Central memory CD8-positive, alpha-beta T cell (primary cell): ENCODE measurements at regions not wholly inside any gene's neighbourhood (a gene's known extent, or its start where the extent isn't known, plus 50 kb on each side); places are given as distances from the start of the nearest gene placed in this dataset.

Experiments
- ATAC-seq: fragments of 150-1000 bp; cut with Tn5 transposase; replicated peaks from 2 replicates; pipeline ENCODE4 v1.10.0; 2022; ENCODE audit warnings: mild to moderate bottlenecking, moderate FRiP score, moderate number of reproducible peaks; ENCODE audit not compliant: poor library complexity, severe bottlenecking; ENCODE audit errors: extremely low read depth
- DNase-seq, 2 donors: peaks; one replicate each; pipeline ENCODE4 v3.0.0; 2021; ENCODE audit warnings: low spot score in 2 of 2
- H3K27ac Mint-ChIP-seq: one replicate; pipeline ENCODE4 v1.8.0; 2022; ENCODE audit warnings: low read depth, mild to moderate bottlenecking, moderate library complexity, mixed read lengths
- H3K27me3 Mint-ChIP-seq: one replicate; pipeline ENCODE4 v1.8.0; 2022; ENCODE audit warnings: mixed read lengths
- H3K36me3 Mint-ChIP-seq: one replicate; pipeline ENCODE4 v1.8.0; 2022; ENCODE audit warnings: mild to moderate bottlenecking, moderate library complexity, mixed read lengths; ENCODE audit not compliant: insufficient read depth
- H3K4me1 Mint-ChIP-seq: one replicate; pipeline ENCODE4 v1.8.0; 2022; ENCODE audit warnings: mixed read lengths
- H3K4me3 Mint-ChIP-seq: one replicate; pipeline ENCODE4 v1.8.0; 2022; ENCODE audit warnings: mild to moderate bottlenecking, moderate library complexity, mixed read lengths
- H3K9me3 Mint-ChIP-seq: one replicate; pipeline ENCODE4 v1.8.0; 2022; ENCODE audit warnings: mixed read lengths

DNA sequence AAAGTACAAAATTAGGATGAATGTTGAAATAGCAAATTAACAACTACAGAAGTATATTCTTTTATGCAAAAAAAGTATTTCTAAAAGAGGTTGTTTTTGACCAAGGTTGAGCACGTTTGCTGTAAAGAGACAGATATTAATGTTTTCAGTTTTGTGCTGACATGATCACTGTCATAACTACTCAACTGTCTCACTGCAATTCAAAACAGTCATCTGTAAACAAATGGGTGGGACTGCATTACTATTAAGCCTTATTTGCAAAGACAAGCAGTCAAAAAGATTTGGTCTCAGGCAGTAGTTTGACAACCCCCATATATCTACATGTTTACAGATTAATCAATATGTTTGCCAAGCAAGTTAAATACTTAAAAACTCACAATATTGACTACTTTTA is 109.1 kb upstream of the ZNF385D start:
- no peaks in the 10 kb centered on the region for H3K36me3 Mint-ChIP-seq
- ATAC-seq = no peak
- no peaks in the 10 kb centered on the region for H3K4me1 Mint-ChIP-seq
- H3K27me3 Mint-ChIP-seq = no peaks in the 10 kb centered on the region
- peaks cover 27% of the 10 kb centered on the region for H3K9me3 Mint-ChIP-seq
- DNase-seq = no peak
- no peak overlapping the region for H3K4me3 Mint-ChIP-seq
- H3K27ac Mint-ChIP-seq = no peak overlapping the region

DNA sequence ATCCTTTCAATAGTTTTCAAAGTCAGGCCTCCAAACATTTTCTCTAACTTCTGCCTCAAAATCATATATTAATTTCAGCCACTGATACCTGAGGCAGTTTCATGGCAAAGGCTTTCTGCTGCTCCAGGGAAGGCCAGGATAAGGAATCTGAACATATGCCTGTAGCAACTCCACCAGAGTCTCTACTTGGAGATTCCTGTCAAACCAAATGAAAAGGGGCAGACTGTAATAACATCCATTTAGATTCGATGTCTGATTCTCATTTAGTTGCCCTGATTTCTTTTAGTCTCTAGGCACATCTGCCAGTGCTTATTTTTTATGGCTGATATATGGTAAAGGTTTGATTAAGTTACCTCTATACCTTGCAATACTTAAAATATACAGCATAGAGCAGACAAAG is 109.6 kb upstream of the ZNF385D start:
- Mint-ChIP-seq H3K36me3 (no peaks in the 10 kb centered on the region), H3K27me3 (no peaks in the 10 kb centered on the region), H3K9me3 (peaks cover 22% of the 10 kb centered on the region), H3K4me3 (no peak overlapping the region), H3K4me1 (no peaks in the 10 kb centered on the region), H3K27ac (no peak overlapping the region)
- DNase-seq (no peak), ATAC-seq (no peak)

DNA sequence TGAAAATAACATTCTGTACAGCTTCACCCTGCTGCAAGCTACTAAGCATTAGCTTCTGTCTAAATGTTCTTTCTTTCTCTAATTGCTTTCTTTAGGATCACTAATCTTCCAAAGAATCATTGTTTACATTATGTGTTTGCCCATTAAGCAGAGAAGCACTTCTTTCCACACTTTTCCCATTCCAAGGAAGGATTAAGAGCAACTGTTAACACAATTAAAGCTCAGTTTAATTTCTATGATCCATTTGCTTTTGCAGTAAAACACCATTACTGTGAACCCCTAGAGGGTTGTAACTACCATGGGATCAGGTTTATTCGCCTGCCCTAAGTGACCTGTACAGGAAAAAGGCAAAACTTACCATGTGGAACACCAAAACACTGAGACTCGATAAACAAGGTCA is 125.8 kb upstream of the ZNF385D start:
- H3K27ac Mint-ChIP-seq = no peak overlapping the region
- ATAC-seq (no peak), DNase-seq (no peak)
- H3K9me3 Mint-ChIP-seq = peaks cover 10% of the 10 kb centered on the region
- H3K36me3 Mint-ChIP-seq = no peaks in the 10 kb centered on the region
- H3K4me3 Mint-ChIP-seq = no peak overlapping the region
- H3K27me3 Mint-ChIP-seq = no peaks in the 10 kb centered on the region
- no peaks in the 10 kb centered on the region for H3K4me1 Mint-ChIP-seq

DNA sequence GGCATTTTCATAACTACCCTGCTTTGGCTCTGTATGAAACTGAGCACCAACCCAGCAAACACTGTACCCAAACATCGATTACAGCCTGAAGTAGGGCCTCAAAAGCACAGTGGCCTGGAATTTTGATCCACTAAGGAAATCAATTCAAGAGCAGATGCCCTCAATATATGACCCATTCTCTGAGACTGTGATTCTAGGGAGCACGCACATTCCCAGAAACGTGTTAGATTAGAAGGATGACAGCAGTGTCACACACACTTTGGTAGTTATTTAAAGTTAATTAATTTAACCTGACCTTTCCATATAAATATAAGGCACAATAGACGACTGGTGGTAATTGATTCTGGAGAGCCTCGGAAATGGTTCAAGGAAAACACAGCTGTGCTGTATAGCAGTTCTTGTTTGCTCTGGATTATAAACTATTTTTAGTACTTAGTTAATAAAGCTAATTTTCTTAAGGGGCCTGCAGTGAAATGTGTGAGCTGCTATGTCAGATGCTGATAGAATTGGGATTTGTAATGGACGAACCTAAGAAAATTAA is 126.3 kb upstream of the ZNF385D start:
- DNase-seq (no peak), ATAC-seq (no peak)
- Mint-ChIP-seq H3K27me3 (no peaks in the 10 kb centered on the region), H3K36me3 (no peaks in the 10 kb centered on the region), H3K4me1 (no peaks in the 10 kb centered on the region), H3K27ac (no peak overlapping the region), H3K4me3 (no peak overlapping the region), H3K9me3 (peaks cover 10% of the 10 kb centered on the region)

DNA sequence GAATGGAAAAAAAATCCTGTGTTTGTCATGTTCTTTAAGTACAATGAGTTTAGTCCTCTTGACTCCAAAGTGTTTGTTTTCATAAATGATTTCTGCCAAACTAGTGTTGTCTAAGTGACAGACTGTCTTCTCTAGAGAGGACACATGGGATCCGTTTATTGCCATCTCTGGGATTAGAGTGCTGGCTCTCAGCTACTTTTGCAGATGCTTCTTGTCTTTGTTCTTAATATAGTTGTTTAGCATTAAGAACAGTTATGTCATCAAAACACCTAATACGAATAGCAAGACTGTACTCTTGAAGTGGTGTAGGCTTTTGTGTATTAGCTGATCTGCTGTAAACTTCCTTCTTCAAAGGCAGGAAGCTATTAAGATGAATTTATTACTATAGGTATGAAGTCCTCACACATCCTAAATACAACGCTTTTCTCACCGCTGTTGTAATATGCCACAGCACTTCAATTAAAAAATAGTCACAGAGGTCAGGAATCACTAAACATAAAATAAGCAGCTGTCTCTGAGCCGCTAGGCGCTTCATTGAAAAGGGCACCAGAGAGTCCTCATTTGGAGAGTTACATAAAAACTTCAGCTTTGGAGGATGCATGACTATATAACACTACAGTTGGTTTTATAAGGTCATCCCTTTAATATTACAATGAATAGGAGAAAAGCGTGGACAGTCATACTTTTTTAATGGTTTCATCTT is 128.3 kb upstream of the ZNF385D start:
- Mint-ChIP-seq H3K9me3 (peaks cover 7% of the 10 kb centered on the region), H3K4me3 (no peak overlapping the region), H3K4me1 (no peaks in the 10 kb centered on the region), H3K27me3 (no peaks in the 10 kb centered on the region), H3K36me3 (no peaks in the 10 kb centered on the region), H3K27ac (no peak overlapping the region)
- DNase-seq = no peak
- ATAC-seq = no peak

DNA sequence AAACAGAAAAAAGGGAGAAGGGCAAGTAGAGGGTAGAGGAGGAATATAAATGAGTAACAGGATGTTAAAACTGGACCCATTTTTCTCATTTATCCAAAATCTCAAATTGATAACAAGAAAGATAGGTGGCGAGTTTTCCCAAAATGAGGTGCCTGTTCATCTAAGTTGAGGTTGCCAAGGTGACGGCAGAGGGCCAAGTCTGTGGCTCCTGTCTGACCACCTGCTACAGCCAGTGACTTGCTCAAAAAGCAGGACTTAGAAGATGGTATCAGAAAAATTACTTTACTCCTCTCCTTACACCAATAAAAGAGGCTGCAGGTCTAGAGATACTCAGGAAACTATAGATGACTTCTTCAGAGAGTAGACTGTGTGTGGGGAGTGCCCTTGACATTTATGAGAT is 137.6 kb upstream of the ZNF385D start:
- H3K27ac Mint-ChIP-seq = no peak overlapping the region

DNA sequence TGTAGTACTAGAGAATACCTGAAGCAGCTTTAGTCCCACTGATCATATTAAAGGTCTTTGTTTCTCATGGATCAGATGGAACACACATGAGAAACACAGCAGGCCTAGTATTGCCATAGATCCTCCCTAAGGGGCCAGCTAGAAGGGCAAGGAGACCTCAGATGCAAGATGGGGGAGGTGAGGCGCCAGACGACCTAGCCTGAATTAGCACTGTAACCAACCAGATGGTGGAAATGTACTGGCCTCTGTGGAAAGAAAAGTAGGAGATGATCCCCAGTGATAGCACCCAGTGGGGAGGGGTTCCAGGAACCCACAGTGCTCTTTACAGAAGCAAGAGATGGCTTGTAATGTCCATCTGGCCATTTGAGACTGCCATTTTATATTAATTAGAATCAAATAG is 138.2 kb upstream of the ZNF385D start:
- peaks cover 2% of the 10 kb centered on the region for H3K36me3 Mint-ChIP-seq

More for the DNA sequence above, 137.6 kb upstream of the ZNF385D start:
- no peak for DNase-seq
- no peak for ATAC-seq
- H3K4me3 Mint-ChIP-seq = no peak overlapping the region
- H3K4me1 Mint-ChIP-seq = no peaks in the 10 kb centered on the region
- H3K27me3 Mint-ChIP-seq = no peaks in the 10 kb centered on the region
- peaks cover 29% of the 10 kb centered on the region for H3K9me3 Mint-ChIP-seq
- H3K36me3 Mint-ChIP-seq = peaks cover 2% of the 10 kb centered on the region

DNA sequence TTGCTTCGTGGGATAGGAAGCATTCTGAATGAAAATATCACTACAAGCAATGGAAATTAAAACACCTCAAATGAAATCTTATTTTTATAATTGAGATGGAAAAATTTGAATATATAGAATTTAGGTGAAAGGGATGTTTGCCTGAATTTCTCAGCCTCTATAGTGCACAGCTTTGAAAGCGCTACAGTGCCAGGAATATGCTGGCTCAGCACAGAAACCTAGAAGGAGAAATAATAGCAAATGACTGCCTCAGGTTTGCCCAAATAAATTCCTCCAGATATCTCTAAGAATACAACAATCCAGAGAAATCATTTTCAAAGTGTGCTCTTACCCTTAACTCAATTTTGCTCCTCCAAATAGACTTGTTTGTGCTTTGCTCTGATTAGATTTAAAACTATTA is 141.1 kb upstream of the ZNF385D start:
- H3K27me3 Mint-ChIP-seq = no peaks in the 10 kb centered on the region
- no peak overlapping the region for H3K4me3 Mint-ChIP-seq
- ATAC-seq (no peak), DNase-seq (no peak)
- no peak overlapping the region for H3K27ac Mint-ChIP-seq
- H3K36me3 Mint-ChIP-seq = peaks cover 2% of the 10 kb centered on the region
- peaks cover 42% of the 10 kb centered on the region for H3K9me3 Mint-ChIP-seq
- H3K4me1 Mint-ChIP-seq = no peaks in the 10 kb centered on the region

More for the DNA sequence above, 138.2 kb upstream of the ZNF385D start:
- DNase-seq (no peak), ATAC-seq (no peak)
- Mint-ChIP-seq H3K4me3 (no peak overlapping the region), H3K27ac (no peak overlapping the region), H3K9me3 (peaks cover 29% of the 10 kb centered on the region), H3K4me1 (no peaks in the 10 kb centered on the region), H3K27me3 (no peaks in the 10 kb centered on the region)

DNA sequence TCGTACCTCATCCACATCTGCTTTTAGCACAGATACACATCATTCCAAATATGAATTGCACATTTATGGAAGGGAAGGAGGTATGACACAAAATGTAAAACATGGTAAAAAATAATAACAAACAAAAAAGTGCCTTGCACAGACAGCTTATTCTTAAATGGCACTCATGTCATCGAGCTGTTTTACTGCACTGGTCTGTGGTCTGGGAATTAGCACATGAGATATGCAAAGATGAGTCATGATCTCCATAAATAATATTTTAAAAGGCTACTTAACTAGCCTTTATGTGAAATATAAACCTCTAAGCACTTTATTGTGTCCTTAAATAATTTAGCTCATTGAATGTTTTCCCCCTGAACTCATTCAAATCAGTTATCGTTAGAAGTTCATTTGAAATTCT is 142.2 kb upstream of the ZNF385D start:
- Mint-ChIP-seq H3K4me1 (no peaks in the 10 kb centered on the region), H3K4me3 (no peak overlapping the region), H3K9me3 (peaks cover 44% of the 10 kb centered on the region), H3K36me3 (peaks cover 2% of the 10 kb centered on the region), H3K27ac (no peak overlapping the region), H3K27me3 (no peaks in the 10 kb centered on the region)
- ATAC-seq (no peak), DNase-seq (no peak)

DNA sequence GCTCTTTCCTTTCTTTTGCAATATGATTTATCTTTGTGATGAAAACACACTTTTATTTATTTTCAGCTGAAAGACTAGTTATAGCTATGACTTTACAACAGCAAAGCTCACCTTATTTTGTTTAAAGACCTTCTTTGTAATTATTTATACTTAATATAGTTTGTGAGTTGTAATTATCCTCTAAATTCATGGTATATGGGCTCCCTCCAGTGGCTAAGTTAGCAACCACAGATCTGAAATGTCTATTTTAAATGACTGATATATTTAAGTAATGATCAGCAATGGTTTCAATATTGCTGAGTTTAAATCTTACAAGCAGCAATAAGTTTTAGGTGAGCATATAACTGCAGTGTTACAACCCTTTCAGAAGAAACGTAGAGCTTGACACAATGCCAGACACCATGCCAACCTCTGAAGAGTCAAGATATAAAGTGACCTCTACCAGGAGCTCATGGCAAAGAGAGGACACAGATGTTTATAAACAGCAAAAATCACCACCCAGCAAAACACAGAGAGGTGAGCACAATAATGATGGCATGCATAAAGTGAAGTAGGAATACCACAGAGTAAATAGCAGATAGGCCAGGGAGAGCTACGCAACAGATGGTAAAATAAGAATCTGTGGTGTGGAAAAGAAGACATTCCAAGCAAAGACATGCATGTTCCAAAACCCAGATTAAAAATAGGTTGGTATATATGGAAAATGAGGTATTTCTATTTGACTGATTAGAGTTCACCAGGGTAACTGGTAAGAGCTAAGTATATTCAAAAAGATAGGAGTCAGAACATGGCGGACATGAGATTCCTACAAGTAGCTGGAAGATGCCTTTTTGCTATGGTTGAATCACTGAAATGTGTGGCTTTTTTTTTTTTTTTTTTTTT is 143.7 kb upstream of the ZNF385D start:
- peaks cover 2% of the 10 kb centered on the region for H3K36me3 Mint-ChIP-seq
- no peaks in the 10 kb centered on the region for H3K27me3 Mint-ChIP-seq
- H3K4me1 Mint-ChIP-seq = no peaks in the 10 kb centered on the region
- DNase-seq (no peak), ATAC-seq (no peak)
- H3K27ac Mint-ChIP-seq = no peak overlapping the region
- no peak overlapping the region for H3K4me3 Mint-ChIP-seq
- peaks cover 38% of the 10 kb centered on the region for H3K9me3 Mint-ChIP-seq

DNA sequence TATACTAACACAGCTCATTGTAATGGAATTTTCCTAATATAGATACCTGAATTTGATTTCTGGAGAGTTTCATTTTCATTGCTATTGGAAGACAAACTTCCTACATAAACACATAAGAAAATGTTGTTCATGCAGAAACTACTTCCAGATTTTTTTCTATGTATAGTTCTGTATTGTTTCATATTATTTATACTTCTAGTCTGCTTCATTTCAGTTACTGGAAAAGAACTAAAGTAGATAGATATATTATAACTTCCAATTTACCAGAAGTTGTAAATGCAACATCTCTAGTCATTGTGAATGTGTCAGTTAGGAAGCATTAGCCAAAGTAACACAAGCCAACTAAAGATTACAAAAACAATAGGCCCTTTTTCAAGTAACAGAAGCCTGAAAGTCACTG is 147.3 kb upstream of the ZNF385D start:
- Mint-ChIP-seq H3K27me3 (no peaks in the 10 kb centered on the region), H3K4me3 (no peak overlapping the region), H3K4me1 (no peaks in the 10 kb centered on the region), H3K36me3 (no peaks in the 10 kb centered on the region), H3K9me3 (peaks cover 32% of the 10 kb centered on the region), H3K27ac (no peak overlapping the region)
- ATAC-seq (no peak), DNase-seq (no peak)

DNA sequence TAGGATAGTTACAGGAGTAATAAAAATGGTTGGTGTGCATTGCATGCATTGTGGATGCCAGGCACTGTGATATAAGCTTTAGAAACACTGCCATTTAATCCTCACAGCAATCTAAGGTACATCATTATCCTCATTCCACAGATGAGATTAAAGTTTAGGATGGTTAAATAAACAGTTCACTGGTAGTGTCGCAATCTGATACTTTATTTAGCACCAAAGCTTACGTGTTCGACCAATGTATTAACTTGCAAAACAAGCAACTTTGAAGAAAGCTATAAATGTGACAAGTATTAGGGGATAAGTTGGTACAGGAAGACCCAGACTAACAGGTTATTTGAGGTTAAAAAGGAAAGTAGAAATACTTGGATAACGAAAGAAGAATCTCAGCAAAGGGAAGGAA is 150.5 kb upstream of the ZNF385D start:
- H3K27me3 Mint-ChIP-seq = no peaks in the 10 kb centered on the region
- H3K9me3 Mint-ChIP-seq = peaks cover 20% of the 10 kb centered on the region
- no peak overlapping the region for H3K4me3 Mint-ChIP-seq
- H3K27ac Mint-ChIP-seq = no peak overlapping the region
- no peaks in the 10 kb centered on the region for H3K36me3 Mint-ChIP-seq
- H3K4me1 Mint-ChIP-seq = no peaks in the 10 kb centered on the region
- ATAC-seq = no peak
- no peak for DNase-seq

DNA sequence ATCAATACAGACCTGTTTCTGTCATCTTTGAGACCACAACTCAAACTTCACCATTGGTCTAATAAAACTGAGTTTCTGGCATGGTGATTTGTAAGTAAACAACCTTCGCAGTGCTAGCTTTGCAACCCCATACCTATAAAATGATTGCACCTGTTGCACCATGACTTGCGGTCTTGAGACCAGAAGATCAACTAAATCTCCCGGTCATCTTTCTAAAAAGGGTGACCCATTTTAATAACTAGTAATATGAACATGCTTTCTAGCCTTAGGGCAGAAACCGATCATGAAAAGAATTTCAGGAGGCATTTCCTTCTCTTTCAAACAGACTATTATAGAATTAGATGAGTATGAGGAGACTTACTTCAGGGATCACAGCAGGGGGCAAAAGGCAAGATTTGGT is 151.9 kb upstream of the ZNF385D start:
- DNase-seq = no peak
- H3K4me3 Mint-ChIP-seq = no peak overlapping the region
- ATAC-seq = no peak

More for the DNA sequence above, 151.9 kb upstream of the ZNF385D start:
- H3K27me3 Mint-ChIP-seq = no peaks in the 10 kb centered on the region
- no peak overlapping the region for H3K27ac Mint-ChIP-seq
- H3K4me1 Mint-ChIP-seq = no peaks in the 10 kb centered on the region
- peaks cover 16% of the 10 kb centered on the region for H3K9me3 Mint-ChIP-seq
- H3K36me3 Mint-ChIP-seq = no peaks in the 10 kb centered on the region
